ENCODE measurements at regions not wholly inside any gene's neighbourhood (a gene's known extent, or its start where the extent isn't known, plus 50 kb on each side); places are given as distances from the start of the nearest gene placed in this dataset.

GRCh38 chr2:207253666-207254345 lies 88.1 kb upstream of the KLF7 start:
- TF ChIP-seq POLR2AphosphoS5 (IDR thresholded peaks at IDR 0.05) (no peak), REST (IDR thresholded peaks at IDR 0.05; ENCODE audit: borderline replicate concordance) (no peak), SMC3 (conservative IDR thresholded peaks at IDR 0.05; ENCODE audit: poor library complexity) (no peak), EP300 (conservative IDR thresholded peaks at IDR 0.05; ENCODE audit: poor library complexity, severe bottlenecking) (no peak), CTCF (IDR thresholded peaks at IDR 0.05; ENCODE audit: poor library complexity, severe bottlenecking) (no peak), TAF1 (IDR thresholded peaks at IDR 0.05; ENCODE audit: low read depth) (no peak), RAD21 (conservative IDR thresholded peaks at IDR 0.05) (no peak), MXI1 (conservative IDR thresholded peaks at IDR 0.05; ENCODE audit: poor library complexity, severe bottlenecking) (no peak)
